Caki2 (cell line): ENCODE measurements at regions not wholly inside any gene's neighbourhood (a gene's known extent, or its start where the extent isn't known, plus 50 kb on each side); places are given as distances from the start of the nearest gene placed in this dataset.
A peak's percentile ranks its signal among the peaks of the same experiment; 100 is the strongest.

ENCODE experiments used
- DNase-seq: peaks from one replicate; pipeline ENCODE4 v3.0.0-alpha.2; 2015; ENCODE audit warnings: low read depth
- in situ Hi-C: cut with HindIII; loops from 2 replicates; pipeline ENCODE4 v1.10.0; 2016; ENCODE audit warnings: low sequenced_read_pairs, low pct_unique_long_range_greater_than_20kb, mixed read lengths

DNA sequence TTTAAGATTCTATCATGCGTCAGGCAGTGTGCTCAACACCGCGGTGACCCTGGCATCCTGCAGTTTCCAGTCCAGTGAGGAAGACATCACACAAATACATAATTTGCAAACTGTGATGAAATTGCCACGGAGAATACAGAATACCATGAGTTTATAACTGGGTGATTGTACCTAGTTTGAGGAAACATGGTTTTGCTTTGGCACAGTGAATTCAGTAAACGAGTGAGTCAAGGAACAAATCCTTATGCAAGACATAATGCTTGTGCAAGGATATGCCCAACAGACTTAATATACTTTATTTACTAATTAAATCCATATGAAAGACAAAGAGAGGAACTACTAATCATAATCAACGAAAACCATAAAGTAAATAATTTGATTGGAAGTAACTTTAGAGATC is 311.8 kb upstream of the TMTC1 start:
- DNase-seq: no peak
- in situ Hi-C loops: no loop called here

DNA sequence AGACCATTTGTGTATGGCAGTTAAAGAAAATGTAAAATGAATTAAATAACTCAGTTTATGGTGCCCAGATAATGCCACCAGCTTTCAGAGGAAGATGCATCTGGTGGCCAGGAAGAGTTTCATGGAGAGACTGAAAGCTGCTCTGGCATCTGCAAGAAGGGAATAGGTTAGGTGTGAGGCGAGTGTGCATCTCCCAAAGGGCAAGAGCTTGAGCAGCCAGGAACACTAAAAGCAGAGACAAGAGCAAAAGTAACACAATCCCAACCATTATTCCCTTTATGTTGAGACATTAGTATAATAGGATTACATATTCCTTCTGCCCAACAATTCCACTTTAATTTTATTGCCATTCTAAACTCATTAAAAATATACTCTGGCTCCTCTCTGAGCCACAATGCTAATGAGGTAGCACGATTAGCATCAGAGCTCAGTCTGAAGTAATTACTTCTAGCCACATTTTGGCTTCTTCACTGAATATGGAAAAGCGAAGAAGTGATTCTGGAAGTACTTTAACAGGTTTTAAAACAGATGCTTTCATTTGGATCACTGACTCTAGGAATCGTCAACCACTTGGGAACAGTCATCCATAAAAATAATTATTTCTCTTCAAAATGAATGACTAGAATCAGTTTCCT is 309.4 kb upstream of the TMTC1 start:
- in situ Hi-C loops: no loop called here
- DNase-seq: no peak

DNA sequence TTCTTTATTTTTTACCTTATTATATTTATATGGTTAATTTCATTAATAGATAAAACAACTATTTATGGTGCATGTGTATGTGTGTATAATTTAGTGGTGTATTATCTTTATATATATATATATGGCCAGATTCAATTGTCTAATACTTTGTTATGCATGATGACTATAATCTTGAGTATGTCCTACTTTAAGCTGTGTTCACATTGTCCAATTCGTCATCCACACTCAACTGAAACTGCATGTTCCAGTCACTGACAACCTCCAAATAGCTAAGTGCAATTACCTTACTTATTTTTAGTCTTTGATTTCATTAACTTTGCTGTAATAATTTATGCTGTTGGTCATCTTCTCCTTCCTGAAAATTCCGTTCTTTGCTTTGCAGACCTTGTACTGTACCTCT is 306.5 kb upstream of the TMTC1 start:
- in situ Hi-C loops: no loop called here
- DNase-seq: no peak

DNA sequence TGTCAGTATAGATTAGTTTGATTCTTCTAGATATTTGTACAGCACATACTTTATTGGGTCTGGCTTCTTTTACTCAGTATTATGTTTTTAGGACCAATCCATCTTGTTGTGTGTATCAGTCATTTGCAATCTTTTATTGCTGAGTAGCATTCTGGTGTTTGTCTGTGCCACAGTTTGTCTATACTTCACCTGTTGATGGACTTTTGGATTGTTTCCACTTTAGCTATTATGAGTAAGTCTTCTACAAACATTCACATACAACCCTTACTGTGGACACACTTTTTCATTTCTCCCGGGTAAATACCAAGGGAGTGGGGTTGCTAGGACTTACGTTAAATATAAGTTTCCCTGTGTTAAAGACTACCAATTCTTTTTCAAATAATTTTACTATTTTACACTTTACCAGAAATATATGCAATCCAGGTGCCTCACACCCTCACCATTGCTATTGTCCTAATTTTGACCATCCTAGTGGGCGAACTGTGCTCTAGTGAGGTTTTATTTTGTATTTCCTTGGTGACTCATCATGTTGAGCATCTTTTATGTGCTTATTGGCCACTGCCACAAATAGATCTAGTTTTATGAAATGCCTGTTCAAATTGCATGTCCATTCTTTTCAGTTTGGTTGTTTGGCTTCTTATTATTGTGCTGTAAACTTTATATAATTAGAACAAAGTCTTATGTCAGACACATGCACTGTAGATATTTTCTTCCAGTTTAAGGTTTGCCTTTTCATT is 304.7 kb upstream of the TMTC1 start:
- DNase-seq: no peak
- in situ Hi-C loops: no loop called here

DNA sequence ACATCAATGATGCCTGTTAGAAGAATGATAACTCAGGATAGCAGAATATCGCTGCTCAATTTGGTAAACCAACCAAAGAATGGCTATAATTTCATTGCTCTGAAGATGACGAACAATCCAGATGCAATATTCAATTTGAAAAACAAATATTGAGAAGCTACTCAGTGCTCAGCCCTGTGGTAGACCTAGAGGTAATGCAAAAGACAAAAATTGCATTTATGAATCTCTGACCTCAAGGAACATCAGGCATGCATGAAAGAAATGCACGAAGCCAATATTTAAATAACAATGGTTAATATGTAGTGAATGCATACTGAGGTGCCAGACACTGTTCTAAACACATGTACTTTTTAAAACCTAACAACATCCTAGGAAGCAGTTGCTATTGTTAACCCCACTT is 298.6 kb upstream of the TMTC1 start:
- in situ Hi-C loops: no loop called here
- DNase-seq: no peak

DNA sequence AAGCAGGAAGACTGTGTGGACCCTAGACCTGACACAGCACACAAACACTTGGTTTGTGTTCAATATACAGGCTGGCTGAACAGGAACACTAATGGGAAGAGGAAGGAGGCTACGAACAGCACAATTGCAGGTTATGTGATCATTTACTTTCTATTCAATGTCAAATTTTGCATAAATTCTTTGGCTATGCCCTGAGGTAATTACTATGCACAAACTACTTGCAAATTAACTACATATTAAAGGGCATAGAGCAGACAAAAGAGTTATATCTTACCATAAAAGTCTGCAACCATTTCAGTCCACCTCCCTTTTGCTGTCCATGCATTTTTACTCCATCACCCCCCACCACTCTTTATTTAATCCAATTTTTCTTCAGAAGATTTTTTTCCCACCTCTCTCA is 291.2 kb upstream of the TMTC1 start:
- in situ Hi-C loops: no loop called here
- DNase-seq: no peak

DNA sequence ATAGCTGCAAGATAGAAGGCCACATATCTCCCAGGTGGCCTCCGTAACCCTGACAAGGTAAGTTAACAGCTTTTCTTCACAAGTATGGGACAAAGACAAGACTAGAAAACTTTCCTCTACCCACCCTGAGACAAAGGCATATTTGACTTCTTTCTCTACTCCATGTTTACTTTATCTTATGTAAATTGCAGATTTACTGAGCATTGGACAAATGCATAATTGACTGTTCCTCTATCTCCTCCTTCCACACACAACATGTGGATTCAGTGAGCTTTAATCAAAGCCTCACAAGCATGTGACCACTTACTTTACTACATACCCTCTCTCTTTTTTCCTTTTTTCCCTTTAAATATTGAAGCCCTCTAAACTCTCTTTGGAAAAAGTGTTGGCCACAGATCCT is 289.1 kb upstream of the TMTC1 start:
- in situ Hi-C loops: no loop called here

DNA sequence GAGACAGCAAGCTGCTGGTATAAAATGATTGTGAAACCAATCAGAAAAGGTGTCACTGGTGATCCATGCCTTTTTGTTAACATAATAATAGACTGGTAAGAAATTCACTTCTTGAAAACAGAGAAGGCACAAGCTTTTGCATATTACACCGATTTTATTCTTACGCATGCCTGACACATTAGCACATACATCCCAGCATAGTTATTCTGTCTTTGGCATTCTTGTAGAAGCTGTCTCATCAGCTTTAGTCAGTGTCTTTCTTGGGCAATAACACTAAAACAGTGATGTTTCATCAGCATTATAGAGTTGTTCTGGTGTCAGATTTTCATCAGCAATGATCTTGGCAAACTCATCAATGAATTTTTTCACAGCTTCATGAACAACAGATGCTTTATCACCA is 283.4 kb upstream of the TMTC1 start:
- in situ Hi-C loops: no loop called here
- no peak for DNase-seq

More for the DNA sequence above, 289.1 kb upstream of the TMTC1 start:
- no peak for DNase-seq

DNA sequence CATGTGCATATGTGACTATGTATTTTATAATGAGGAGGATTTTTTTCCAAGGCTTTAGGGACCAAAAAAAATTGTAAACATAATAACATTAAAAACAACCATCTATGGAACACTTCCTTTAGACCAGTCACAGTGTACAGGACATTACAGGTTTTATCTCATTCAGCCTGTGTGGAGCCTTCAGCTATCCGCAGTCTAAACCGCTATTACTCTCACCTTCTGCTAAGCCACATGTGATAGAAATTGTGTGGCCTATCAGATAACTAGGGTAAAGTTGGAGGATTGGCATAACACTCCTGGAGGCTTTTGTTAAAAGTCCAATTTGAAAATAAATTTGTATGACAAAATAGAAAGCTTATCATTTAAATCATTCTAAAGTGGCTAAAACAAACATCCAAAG is 281.2 kb upstream of the TMTC1 start:
- no peak for DNase-seq
- in situ Hi-C loops: no loop called here

DNA sequence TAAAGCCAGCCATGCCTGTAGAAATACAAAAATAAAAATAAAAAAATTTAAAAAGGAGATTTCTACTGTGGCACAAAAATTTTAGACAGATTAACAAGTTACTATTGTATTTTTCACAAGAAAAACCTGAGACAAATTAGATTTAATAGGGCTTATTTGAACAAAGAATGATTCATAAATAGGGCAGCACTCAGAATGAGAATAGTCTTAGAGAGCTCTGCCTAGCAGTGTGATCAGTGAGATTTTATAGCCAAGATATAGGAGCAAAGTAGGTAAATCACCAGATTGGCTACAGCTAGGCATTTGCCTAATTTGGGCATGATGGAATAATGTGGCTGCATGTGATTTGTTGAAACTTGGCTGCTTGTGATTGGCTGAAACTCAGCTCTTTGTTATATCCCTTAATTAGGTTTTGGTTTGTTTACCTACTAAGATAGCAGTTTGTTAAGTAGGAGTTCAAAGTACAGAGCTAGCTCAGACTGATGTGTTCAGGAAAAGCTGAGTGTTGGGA is 279.7 kb upstream of the TMTC1 start:
- in situ Hi-C loops: no loop called here
- no peak for DNase-seq

DNA sequence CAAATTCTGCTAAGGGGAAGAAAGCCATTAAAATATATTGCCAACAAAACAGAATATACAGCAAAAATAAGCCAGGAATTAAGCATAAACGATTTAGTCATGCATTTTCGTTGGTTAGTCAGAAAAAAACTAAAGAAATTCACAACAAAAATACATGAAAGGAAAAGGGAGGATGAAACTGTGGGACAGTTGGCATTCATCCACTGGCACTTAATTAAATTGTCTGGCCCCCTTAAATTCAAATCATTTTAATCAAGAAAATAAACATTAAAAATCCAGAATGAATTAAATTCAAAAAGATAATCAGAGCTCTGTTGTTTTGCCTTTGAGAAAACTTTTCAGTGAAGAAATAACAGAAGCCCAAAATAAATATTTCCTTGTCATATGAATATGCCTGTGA is 264.6 kb upstream of the TMTC1 start:
- DNase-seq: no peak
- in situ Hi-C loops: no loop called here

DNA sequence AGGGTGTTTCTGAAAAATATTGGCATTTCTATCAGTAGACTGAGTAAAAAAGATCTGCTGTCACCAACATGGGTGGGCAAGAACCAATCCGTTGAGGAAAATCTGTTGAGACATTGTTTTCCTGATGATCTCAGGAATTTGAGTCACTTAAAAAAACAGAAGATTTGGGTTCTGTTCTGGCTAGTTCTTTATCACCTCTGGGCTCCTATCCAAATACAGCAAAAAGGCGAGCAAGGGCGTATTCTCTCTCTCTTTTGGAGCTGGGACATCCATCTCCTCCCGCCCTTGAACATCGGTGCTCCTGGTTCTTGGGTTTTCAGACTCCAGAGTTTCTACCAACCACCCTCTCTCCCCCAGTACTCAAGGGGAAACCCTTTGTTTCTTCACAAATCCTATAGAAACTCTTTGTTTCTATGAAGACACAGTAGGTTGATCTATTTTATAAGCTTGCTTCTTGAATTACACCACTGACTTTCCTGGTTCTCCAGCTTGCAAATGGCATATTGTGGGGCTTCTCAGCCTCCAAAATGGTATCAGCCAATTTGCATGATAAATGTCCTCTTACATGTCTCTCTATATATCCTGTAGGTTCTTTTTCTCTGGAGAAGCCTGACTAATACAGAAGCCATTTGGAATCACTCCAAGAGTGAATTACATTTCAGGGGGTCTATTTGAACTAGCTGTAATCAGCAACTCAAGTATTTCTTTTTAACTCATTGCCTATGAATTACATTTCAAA is 263.9 kb upstream of the TMTC1 start:
- DNase-seq: peak; percentile 32
- in situ Hi-C loops: no loop called here

DNA sequence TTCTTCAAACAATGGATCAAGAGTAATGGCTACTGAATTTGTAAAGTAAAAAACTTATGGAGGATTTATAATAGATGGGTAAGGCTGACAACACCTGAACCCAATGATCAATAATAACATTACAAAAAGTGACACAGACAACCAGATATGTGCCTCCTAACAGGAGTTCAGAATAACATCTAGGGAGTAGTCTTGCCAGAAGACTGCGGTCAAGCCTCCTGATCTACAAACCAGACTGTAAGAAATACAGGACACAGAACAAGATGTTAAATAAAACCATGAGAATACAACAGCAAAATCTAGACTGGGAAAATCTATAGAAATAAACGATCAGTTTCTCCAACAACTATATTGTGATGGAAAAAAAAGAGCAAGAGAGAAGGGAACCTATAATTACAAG is 262.6 kb upstream of the TMTC1 start:
- in situ Hi-C loops: no loop called here
- DNase-seq: peak; percentile 34

DNA sequence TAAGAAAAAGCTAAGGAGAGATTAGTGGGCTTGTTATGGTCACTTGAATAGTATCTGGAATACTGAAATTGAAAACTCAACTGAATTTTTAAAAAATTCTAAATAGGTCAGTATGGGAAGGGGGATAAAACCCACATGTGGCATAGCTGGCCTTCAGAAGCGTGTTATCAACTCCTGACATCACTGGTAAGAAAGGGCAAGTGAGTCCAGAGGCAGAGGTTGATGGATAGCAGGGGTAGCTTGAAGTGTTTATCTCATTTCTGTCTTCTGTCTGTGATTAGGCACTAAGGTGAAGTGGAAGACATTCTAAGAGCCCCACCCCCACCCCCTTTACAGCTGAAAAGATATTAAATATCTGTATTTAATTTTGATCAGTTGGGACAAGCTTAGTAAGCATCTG is 261.4 kb upstream of the TMTC1 start:
- in situ Hi-C loops: no loop called here
- DNase-seq: no peak

DNA sequence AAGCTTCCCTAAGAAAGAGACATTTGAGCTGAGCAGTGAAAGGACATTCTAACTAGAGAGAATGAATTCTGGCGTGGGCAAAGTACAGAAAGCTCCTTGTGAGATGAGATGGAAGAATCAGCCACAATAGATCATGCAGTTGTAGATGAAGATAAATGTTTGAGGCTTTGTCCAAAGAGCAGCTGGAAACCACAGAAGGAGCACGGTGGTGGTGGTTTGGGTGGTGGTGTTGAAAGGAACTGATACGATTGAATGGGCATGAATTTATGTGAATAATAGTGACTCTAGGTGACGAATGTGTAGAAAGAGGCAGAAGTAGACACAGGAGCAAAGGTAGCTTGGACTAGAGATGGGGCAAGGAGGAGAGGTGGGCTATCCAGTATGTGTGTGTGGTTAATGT is 260.5 kb upstream of the TMTC1 start:
- in situ Hi-C loops: no loop called here
- DNase-seq: no peak

DNA sequence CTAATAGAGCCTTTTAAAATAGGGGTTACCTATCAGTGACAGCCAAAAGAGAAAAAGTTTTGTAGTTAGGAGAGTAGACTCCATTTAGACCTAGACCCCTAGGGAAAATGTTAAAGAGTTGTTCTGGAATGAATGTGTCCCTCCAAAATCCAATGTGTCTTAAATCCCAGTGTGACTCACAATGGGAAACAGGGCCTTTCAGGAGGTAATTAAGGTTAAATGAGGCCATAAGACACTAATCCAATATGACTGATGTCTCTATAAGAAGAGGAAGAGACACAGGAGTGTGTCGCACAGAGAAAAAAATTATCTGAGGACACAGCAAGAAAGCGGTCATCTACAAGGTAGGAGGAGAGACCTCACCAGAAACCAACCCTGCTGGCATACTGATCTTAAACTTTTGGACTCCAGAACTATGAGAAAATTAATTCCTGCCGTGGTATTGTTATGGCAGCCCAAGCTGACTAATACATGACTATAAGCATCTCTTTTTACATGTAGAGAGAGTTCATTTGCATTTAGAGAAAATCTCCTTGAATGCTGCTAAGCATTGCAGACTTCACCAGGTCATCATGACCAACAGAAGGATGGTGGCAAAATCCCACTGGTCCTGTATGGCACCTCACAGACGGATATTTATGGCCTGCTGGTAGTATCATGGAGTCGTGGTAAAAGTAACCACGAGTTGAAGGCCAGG is 259.6 kb upstream of the TMTC1 start:
- in situ Hi-C loops: no loop called here
- DNase-seq: no peak

DNA sequence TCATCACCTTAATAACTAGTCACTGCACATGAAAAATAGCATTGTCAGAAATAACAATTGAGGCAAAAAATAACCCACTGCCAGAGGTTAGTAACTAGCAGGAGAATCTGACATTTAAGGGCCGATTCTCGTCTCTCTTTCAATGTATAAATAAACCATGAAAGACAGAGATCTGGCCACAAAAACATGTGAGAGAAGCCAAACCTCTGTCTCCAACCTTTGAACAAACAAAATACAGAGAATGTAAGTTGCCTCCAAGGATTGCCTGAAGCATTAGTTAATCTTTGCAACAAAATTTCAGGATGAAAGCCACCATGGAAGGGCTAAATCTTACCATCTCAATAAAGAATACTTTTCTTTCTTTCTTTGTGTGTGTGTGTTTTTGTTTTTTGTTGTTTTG is 257.4 kb upstream of the TMTC1 start:
- in situ Hi-C loops: no loop called here
- DNase-seq: no peak

DNA sequence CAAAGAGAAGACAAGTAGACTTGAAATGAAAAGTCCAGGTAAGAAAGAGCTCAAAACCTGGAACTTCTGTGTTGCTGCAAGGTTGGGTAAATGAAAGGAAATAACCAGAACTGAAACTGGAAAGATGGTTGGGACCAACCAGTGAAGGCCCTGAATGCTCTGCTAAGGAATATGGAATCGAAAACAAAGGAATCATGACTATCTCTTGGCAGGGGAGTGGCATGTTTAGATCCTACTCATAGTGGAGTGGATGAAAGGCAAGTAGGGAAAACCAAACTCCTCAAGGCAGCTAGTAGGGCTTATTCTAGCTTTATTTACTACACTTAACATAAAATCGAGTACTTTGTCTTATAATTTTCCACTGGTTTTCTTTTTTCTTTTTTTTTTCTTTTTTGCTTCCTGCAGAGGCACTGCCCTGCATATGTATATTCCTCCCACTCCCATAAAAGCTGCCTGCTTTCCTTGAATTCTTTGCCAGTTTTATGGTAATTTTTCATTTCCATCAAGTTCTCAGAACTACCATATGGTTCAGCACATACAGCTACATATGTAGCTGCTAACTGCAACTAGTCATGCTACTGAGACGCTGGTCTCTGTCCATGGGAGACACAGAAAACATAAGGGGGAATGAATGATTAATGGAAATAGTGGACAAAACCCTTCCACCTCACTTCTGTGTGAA is 247.1 kb upstream of the TMTC1 start:
- in situ Hi-C loops: no loop called here
- no peak for DNase-seq
